ENCODE measurements at regions not wholly inside any gene's neighbourhood (a gene's known extent, or its start where the extent isn't known, plus 50 kb on each side); places are given as distances from the start of the nearest gene placed in this dataset.

- TF ChIP-seq CTCF (IDR thresholded peaks at IDR 0.05) (no peak), POLR2A (IDR thresholded peaks at IDR 0.05) (no peak)
Measured at GRCh38 chr10:131636116-131636515, 264.7 kb upstream of the PPP2R2D start.

Data from uterus (tissue), 2 donors.